MM.1S (cell line): ENCODE measurements at regions not wholly inside any gene's neighbourhood (a gene's known extent, or its start where the extent isn't known, plus 50 kb on each side); places are given as distances from the start of the nearest gene placed in this dataset.
"Not testable (repeated sequence)": the region's sequence is repeated elsewhere in the genome, so short reads cannot be mapped to it uniquely, and the experiment has no call there.

ENCODE experiments used
- DNase-seq: peaks from one replicate; pipeline ENCODE4 v3.0.0-alpha.2; 2015
- H2AFZ ChIP-seq: fragments of 300-600 bp; sonication (generic); 2 replicates; pipeline ENCODE4 v1.6.0; 2016; ENCODE audit warnings: antibody characterized with exemption, low read length
- H3F3A ChIP-seq: fragments of 300-600 bp; sonication (generic); 2 replicates; pipeline ENCODE4 v1.6.1; 2016; ENCODE audit warnings: mild to moderate bottlenecking, antibody characterized with exemption, low read length, moderate library complexity, mixed read lengths; ENCODE audit not compliant: insufficient read depth
- H3K27ac ChIP-seq: fragments of 300-600 bp; sonication (generic); 2 replicates; pipeline ENCODE4 v1.5.1; 2016; ENCODE audit warnings: mild to moderate bottlenecking, low read length
- H3K27me3 ChIP-seq: fragments of 300-600 bp; sonication (generic); replicated peaks from 2 replicates; pipeline ENCODE4 v1.6.0; 2016; ENCODE audit warnings: low read length; ENCODE audit not compliant: insufficient read depth
- H3K36me3 ChIP-seq: fragments of 300-600 bp; sonication (generic); replicated peaks from 2 replicates; pipeline ENCODE4 v1.6.1; 2016; ENCODE audit warnings: mild to moderate bottlenecking, low read length, mixed read lengths; ENCODE audit not compliant: insufficient read depth
- H3K4me1 ChIP-seq: fragments of 300-600 bp; sonication (generic); 2 replicates; pipeline ENCODE4 v1.6.1; 2016; ENCODE audit warnings: low read length, mixed read lengths
- H3K4me2 ChIP-seq: fragments of 300-600 bp; sonication (generic); 2 replicates; pipeline ENCODE4 v1.6.0; 2016; ENCODE audit warnings: low read depth, low read length
- H3K4me3 ChIP-seq: fragments of 300-600 bp; sonication (generic); 2 replicates; pipeline ENCODE4 v1.5.1; 2016; ENCODE audit warnings: low read length, mixed read lengths
- H3K79me2 ChIP-seq: fragments of 300-600 bp; sonication (generic); 2 replicates; pipeline ENCODE4 v1.6.1; 2016; ENCODE audit warnings: mixed run types, low read length, mixed read lengths
- H3K9ac ChIP-seq: fragments of 300-600 bp; sonication (generic); 2 replicates; pipeline ENCODE4 v1.6.1; 2016; ENCODE audit warnings: low read length, mixed read lengths
- H3K9me2 ChIP-seq: fragments of 300-600 bp; sonication (generic); replicated peaks from 2 replicates; pipeline ENCODE4 v1.6.1; 2016; ENCODE audit warnings: mild to moderate bottlenecking, low read length, mixed read lengths; ENCODE audit not compliant: insufficient read depth
- H3K9me3 ChIP-seq: fragments of 300-600 bp; sonication (generic); replicated peaks from 2 replicates; pipeline ENCODE4 v1.6.1; 2016; ENCODE audit warnings: mild to moderate bottlenecking, low read length, mixed read lengths; ENCODE audit not compliant: insufficient read depth
- H4K20me1 ChIP-seq: fragments of 300-600 bp; sonication (generic); 2 replicates; pipeline ENCODE4 v1.6.1; 2016; ENCODE audit warnings: mild to moderate bottlenecking, low read length, moderate library complexity, mixed read lengths; ENCODE audit not compliant: insufficient read depth
- EZH2 ChIP-seq: fragments of 300-600 bp; sonication (generic); optimal IDR thresholded peaks from 2 replicates; pipeline ENCODE3; 2017; ENCODE audit warnings: low read depth, mild to moderate bottlenecking, antibody characterized with exemption, low read length, mixed read lengths
- EZH2phosphoT487 ChIP-seq: fragments of 300-600 bp; sonication (generic); IDR thresholded peaks from 2 replicates; pipeline ENCODE4 v1.6.1; 2018; ENCODE audit warnings: antibody characterized with exemption, low read length
- TF ChIP-seq, protein P1 (sequence below): fragments of 300-600 bp; sonication (generic); IDR thresholded peaks from 2 replicates; pipeline ENCODE4 v1.5.1; 2016; ENCODE audit warnings: antibody characterized with exemption, low read length, mixed read lengths

DNA sequence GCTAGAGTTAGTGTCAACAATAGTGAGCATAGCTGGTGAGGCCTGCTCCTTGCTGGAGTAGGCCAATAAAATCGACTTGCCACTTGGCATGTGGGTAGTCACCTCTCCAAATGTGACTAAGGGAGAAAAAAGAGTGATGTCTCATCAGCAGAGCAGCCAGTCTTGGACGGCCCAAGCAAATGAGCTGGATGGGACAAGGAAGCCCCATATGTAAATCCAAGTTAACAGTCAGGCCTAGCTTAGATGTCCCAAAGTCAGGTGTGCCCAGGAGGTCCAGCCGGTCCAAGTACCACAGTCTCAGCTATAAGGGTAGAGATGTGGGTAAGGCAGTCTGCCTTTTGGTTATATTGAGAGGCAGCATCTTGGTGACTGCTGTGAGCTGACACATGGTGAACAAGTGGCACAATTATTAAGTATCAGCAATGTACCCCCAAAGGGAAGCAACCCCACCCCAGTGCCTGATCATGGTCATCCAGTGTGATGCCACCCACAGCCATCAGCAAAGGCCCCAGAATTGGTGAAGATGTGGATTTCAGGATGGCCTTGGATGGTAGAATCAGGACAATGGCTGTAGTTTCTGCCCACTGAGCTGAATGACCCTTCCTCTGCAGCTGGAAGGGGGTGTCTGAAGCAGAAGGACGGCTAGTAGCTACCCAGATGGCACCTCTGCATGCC lies 83.4 kb downstream of the TNFRSF13B start:
- no peak overlapping the region for H3K27ac ChIP-seq
- H3K9me2 ChIP-seq, result no peaks in the 10 kb centered on the region
- no peaks in the 10 kb centered on the region for H3K9me3 ChIP-seq
- no peak overlapping the region for H3K4me2 ChIP-seq
- H3F3A ChIP-seq, result no peaks in the 10 kb centered on the region
- H3K9ac ChIP-seq, result no peak overlapping the region
- H3K36me3 ChIP-seq, result no peaks in the 10 kb centered on the region
- DNase-seq, result no peak
- no peaks in the 10 kb centered on the region for H3K79me2 ChIP-seq
- H3K4me1 ChIP-seq, result no peaks in the 10 kb centered on the region
- H4K20me1 ChIP-seq, result no peaks in the 10 kb centered on the region
- no peaks in the 10 kb centered on the region for H3K27me3 ChIP-seq
- TF ChIP-seq, protein P1, sequence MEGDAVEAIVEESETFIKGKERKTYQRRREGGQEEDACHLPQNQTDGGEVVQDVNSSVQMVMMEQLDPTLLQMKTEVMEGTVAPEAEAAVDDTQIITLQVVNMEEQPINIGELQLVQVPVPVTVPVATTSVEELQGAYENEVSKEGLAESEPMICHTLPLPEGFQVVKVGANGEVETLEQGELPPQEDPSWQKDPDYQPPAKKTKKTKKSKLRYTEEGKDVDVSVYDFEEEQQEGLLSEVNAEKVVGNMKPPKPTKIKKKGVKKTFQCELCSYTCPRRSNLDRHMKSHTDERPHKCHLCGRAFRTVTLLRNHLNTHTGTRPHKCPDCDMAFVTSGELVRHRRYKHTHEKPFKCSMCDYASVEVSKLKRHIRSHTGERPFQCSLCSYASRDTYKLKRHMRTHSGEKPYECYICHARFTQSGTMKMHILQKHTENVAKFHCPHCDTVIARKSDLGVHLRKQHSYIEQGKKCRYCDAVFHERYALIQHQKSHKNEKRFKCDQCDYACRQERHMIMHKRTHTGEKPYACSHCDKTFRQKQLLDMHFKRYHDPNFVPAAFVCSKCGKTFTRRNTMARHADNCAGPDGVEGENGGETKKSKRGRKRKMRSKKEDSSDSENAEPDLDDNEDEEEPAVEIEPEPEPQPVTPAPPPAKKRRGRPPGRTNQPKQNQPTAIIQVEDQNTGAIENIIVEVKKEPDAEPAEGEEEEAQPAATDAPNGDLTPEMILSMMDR, result no peak
- TF ChIP-seq EZH2 (no peak), EZH2phosphoT487 (no peak)
- H3K4me3 ChIP-seq, result no peak overlapping the region
- no peak overlapping the region for H2AFZ ChIP-seq

DNA sequence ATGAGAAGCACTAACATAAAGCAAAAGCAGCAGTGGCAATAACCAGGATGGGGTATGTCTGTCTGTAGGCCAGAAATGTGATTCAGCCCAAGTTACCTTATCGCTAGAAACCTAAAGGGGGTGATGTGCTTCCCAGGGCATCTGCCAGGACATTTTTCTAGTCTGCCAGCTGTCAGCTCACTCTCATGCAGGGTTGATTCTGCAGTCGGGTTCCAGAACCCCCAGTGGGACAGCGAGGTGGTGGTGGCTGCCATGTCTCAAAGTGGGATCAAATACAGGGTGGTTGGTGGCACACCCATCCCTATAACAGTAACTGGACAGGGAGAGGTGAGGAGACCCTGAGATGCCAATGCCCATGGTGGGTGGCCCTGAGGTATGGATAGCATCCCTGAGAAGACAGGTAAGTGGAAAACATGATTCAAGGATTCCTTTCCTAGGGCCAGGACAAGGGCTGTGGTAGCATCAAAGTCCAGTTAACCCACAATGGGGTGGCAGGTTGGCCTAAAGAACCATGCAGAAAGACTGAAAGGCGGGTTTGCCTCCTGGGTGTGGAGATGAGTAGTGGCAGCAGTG lies 84.3 kb downstream of the TNFRSF13B start:
- Histone ChIP-seq H2AFZ (no peak overlapping the region), H3K79me2 (no peaks in the 10 kb centered on the region), H3K27me3 (no peaks in the 10 kb centered on the region), H3K9me3 (no peaks in the 10 kb centered on the region), H3K4me3 (no peak overlapping the region), H3K9ac (no peak overlapping the region), H3K36me3 (no peaks in the 10 kb centered on the region), H3K27ac (no peak overlapping the region), H3K4me1 (no peaks in the 10 kb centered on the region), H3K4me2 (no peak overlapping the region), H4K20me1 (no peaks in the 10 kb centered on the region), H3F3A (no peaks in the 10 kb centered on the region), H3K9me2 (no peaks in the 10 kb centered on the region)
- no peak for TF ChIP-seq EZH2phosphoT487
- TF ChIP-seq, protein P1, result no peak
- no peak for TF ChIP-seq EZH2
- no peak for DNase-seq

DNA sequence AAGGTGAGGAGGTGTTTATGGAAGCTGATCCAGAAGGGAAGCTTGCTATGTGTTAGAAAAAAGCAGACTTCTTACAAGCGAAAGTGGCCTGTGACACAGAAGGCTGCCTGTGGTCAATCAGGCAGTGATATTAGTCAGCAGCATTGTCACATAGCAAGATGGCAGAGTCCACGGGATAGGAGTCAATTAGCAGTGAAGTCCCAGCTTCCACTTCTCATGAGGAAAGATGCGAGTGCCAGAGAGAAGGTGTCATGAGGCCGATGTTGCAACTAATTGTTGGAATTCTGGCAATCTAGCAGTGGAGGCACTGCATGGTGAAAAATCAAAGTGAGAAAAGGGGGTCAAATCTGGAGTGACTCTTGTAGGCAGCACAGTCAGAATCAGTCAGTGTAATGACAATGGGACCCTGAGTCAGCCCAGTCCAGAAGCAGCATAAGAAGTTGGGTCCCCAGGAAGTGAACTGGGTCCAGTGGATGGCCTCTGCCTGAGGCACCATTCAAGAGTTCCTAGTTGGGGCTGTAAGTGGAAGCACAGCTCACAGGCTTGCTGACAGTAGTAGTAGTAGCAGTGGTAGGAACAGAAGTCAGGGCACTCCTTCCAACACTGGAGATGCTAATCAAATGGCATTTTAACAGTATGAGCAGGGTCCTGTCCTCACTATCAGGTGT lies 85.1 kb downstream of the TNFRSF13B start:
- no peak for DNase-seq
- TF ChIP-seq, protein P1, result no peak
- TF ChIP-seq EZH2 (no peak), EZH2phosphoT487 (no peak)
- Histone ChIP-seq H3K36me3 (no peaks in the 10 kb centered on the region), H3K9me3 (no peaks in the 10 kb centered on the region), H3K79me2 (no peaks in the 10 kb centered on the region), H3K9me2 (no peaks in the 10 kb centered on the region), H3K4me2 (no peak overlapping the region), H3K27ac (no peak overlapping the region), H3F3A (no peaks in the 10 kb centered on the region), H3K27me3 (no peaks in the 10 kb centered on the region), H2AFZ (no peak overlapping the region), H4K20me1 (no peaks in the 10 kb centered on the region), H3K9ac (no peak overlapping the region), H3K4me1 (no peaks in the 10 kb centered on the region), H3K4me3 (no peak overlapping the region)

DNA sequence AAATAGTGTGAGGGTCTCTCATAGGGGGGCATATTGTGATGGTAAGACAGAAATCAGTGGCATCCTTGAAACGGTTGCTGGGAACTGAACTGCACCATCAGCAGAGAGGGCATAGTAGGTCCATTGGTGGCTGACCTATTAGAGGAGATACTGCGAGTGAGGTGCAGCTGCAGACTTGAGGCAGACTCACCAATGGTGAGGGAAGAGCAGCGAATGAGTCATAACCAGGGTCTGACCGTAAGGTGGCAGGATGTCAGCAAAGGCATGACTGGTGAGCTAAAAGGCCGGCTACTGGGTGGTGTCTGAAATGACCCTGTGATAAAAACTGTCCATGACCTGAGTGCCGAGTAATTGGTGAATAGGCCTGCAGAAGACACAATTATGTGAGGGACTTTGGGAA lies 86.7 kb downstream of the TNFRSF13B start:
- not testable (repeated sequence) for H3K27me3 ChIP-seq, H3K9me3 ChIP-seq, H3K27ac ChIP-seq, H3K9me2 ChIP-seq, H3K4me3 ChIP-seq, H3K4me2 ChIP-seq, DNase-seq, H3K36me3 ChIP-seq, H3K79me2 ChIP-seq, H4K20me1 ChIP-seq, H3K4me1 ChIP-seq, H2AFZ ChIP-seq, H3F3A ChIP-seq, H3K9ac ChIP-seq

DNA sequence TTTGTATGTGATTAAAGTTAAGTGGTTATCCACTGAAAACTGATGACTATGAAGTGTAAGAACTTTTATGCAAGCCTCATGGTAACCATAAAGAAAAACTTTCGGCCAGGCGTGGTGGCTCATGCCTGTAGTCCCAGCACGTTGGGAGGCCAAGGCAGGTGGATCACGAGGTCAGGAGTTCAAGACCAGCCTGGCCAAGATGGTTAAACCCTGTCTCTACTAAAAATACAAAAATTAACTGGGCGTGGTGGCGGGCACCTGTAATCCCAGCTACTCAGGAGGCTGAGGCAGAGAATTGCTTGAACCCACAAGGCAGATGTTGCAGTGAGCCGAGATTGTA lies 89.0 kb downstream of the TNFRSF13B start:
- not testable (repeated sequence) for H3K4me2 ChIP-seq, H3K27me3 ChIP-seq, H3F3A ChIP-seq, H4K20me1 ChIP-seq, H3K36me3 ChIP-seq, H3K4me3 ChIP-seq, H3K27ac ChIP-seq, DNase-seq, H3K9ac ChIP-seq, H3K9me3 ChIP-seq, H2AFZ ChIP-seq, H3K79me2 ChIP-seq, H3K9me2 ChIP-seq, H3K4me1 ChIP-seq
